ENCODE measurements at regions not wholly inside any gene's neighbourhood (a gene's known extent, or its start where the extent isn't known, plus 50 kb on each side); places are given as distances from the start of the nearest gene placed in this dataset.

DNA sequence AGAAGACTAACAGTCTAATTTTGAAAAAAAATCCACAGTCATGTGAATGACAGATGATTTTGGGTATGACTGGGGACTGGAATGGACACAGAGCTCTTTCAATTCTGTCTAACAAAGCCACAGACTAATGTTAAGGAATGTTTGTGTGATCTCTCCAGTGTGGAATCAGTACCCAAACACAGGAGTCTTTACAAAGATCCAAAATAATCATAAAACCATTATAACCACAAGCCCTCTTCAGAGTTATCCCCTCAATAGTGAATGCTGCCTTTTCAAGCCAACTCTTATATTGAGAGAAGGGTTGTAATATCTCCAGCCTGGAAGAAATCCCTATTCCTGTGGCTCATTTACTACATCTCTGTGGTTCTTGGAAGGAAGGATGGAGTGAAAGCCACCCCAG lies 552.0 kb upstream of the CLINT1 start:
- TF ChIP-seq, protein P1, sequence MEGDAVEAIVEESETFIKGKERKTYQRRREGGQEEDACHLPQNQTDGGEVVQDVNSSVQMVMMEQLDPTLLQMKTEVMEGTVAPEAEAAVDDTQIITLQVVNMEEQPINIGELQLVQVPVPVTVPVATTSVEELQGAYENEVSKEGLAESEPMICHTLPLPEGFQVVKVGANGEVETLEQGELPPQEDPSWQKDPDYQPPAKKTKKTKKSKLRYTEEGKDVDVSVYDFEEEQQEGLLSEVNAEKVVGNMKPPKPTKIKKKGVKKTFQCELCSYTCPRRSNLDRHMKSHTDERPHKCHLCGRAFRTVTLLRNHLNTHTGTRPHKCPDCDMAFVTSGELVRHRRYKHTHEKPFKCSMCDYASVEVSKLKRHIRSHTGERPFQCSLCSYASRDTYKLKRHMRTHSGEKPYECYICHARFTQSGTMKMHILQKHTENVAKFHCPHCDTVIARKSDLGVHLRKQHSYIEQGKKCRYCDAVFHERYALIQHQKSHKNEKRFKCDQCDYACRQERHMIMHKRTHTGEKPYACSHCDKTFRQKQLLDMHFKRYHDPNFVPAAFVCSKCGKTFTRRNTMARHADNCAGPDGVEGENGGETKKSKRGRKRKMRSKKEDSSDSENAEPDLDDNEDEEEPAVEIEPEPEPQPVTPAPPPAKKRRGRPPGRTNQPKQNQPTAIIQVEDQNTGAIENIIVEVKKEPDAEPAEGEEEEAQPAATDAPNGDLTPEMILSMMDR (IDR thresholded peaks at IDR 0.05 in 4 of 5, conservative IDR thresholded peaks at IDR 0.05 in 1 of 5), result no peak
- TF ChIP-seq POLR2A (IDR thresholded peaks at IDR 0.05), result no peak

Data from gastrocnemius medialis (tissue), 4 donors.